ENCODE measurements at regions not wholly inside any gene's neighbourhood (a gene's known extent, or its start where the extent isn't known, plus 50 kb on each side); places are given as distances from the start of the nearest gene placed in this dataset.

- Histone ChIP-seq H3K4me1 (ENCODE audit: low read depth) (no peaks in the 10 kb centered on the region), H3K27me3 (no peaks in the 10 kb centered on the region), H3K9me3 (ENCODE audit: low read depth) (no peaks in the 10 kb centered on the region), H3K36me3 (no peaks in the 10 kb centered on the region), H3K27ac (no peak overlapping the region), H3K4me3 (no peak overlapping the region)
- no peak for TF ChIP-seq CTCF (IDR thresholded peaks at IDR 0.05; ENCODE audit: low read depth, low read length)
- DNase-seq (ENCODE audit: low read depth in 1 of 2, low spot score in 1 of 2), result peak in 1 of 2 donors; percentile 93
Observed at GRCh38 chr1:67618285-67619018, 66.5 kb upstream of the GADD45A start.

- DNase-seq (ENCODE audit: low read depth in 1 of 2, low spot score in 1 of 2), result peak in 1 of 2 donors; percentile 67
- TF ChIP-seq CTCF (IDR thresholded peaks at IDR 0.05; ENCODE audit: low read depth, low read length), result no peak
- no peak overlapping the region for H3K27ac ChIP-seq
- H3K27me3 ChIP-seq, result no peaks in the 10 kb centered on the region
- H3K4me1 ChIP-seq (ENCODE audit: low read depth), result no peaks in the 10 kb centered on the region
- no peak overlapping the region for H3K4me3 ChIP-seq
- H3K36me3 ChIP-seq, result no peaks in the 10 kb centered on the region
- H3K9me3 ChIP-seq (ENCODE audit: low read depth), result no peaks in the 10 kb centered on the region
Observed at GRCh38 chr1:67619080-67619479, 65.9 kb upstream of the GADD45A start.

GRCh38 chr1:67623906-67624305 is 61.1 kb upstream of the GADD45A start:
- TF ChIP-seq CTCF (IDR thresholded peaks at IDR 0.05; ENCODE audit: low read depth, low read length), result no peak
- no peaks in the 10 kb centered on the region for H3K9me3 ChIP-seq (ENCODE audit: low read depth)
- no peak overlapping the region for H3K27ac ChIP-seq
- no peaks in the 10 kb centered on the region for H3K4me1 ChIP-seq (ENCODE audit: low read depth)
- H3K27me3 ChIP-seq, result no peaks in the 10 kb centered on the region
- H3K4me3 ChIP-seq, result no peak overlapping the region
- H3K36me3 ChIP-seq, result no peaks in the 10 kb centered on the region
- DNase-seq (ENCODE audit: low read depth in 1 of 2, low spot score in 1 of 2), result no peak

GRCh38 chr1:67624680-67625079 is 60.3 kb upstream of the GADD45A start:
- H3K4me3 ChIP-seq, result no peak overlapping the region
- TF ChIP-seq CTCF (IDR thresholded peaks at IDR 0.05; ENCODE audit: low read depth, low read length), result no peak
- no peaks in the 10 kb centered on the region for H3K36me3 ChIP-seq
- DNase-seq (ENCODE audit: low read depth in 1 of 2, low spot score in 1 of 2), result no peak
- H3K4me1 ChIP-seq (ENCODE audit: low read depth), result no peaks in the 10 kb centered on the region
- no peak overlapping the region for H3K27ac ChIP-seq
- no peaks in the 10 kb centered on the region for H3K9me3 ChIP-seq (ENCODE audit: low read depth)
- H3K27me3 ChIP-seq, result no peaks in the 10 kb centered on the region

GRCh38 chr1:67626090-67626860 is 58.7 kb upstream of the GADD45A start:
- TF ChIP-seq CTCF (IDR thresholded peaks at IDR 0.05; ENCODE audit: low read depth, low read length), result no peak

More at GRCh38 chr1:67626090-67626860, 58.7 kb upstream of the GADD45A start:
- Histone ChIP-seq H3K27ac (no peak overlapping the region), H3K4me3 (no peak overlapping the region), H3K9me3 (ENCODE audit: low read depth) (no peaks in the 10 kb centered on the region), H3K36me3 (no peaks in the 10 kb centered on the region), H3K4me1 (ENCODE audit: low read depth) (no peaks in the 10 kb centered on the region), H3K27me3 (no peaks in the 10 kb centered on the region)
- DNase-seq (ENCODE audit: low read depth in 1 of 2, low spot score in 1 of 2), result peak in 1 of 2 donors; percentile 79
